HG02970 (cell line): ENCODE measurements at regions not wholly inside any gene's neighbourhood (a gene's known extent, or its start where the extent isn't known, plus 50 kb on each side); places are given as distances from the start of the nearest gene placed in this dataset.

Source experiments
- ATAC-seq: cut with Tn5 transposase; IDR thresholded peaks from one replicate; pipeline ENCODE4 v1.9.1; 2021; ENCODE audit warnings: mild to moderate bottlenecking, moderate library complexity, moderate number of reproducible peaks; ENCODE audit not compliant: unreplicated experiment, low FRiP score

GRCh38 chr5:163379298-163380155 is 57.9 kb upstream of the CCNG1 start:
- ATAC-seq: no peak

- no peak for ATAC-seq
These were observed 55.6 kb upstream of the CCNG1 start for GRCh38 chr5:163381832-163382231.

- ATAC-seq: no peak
These were observed 53.6 kb upstream of the CCNG1 start for GRCh38 chr5:163383754-163384153.

GRCh38 chr5:163384669-163385068 is 52.7 kb upstream of the CCNG1 start:
- ATAC-seq: no peak

GRCh38 chr5:163385271-163385670 is 52.1 kb upstream of the CCNG1 start:
- no peak for ATAC-seq

- no peak for ATAC-seq
These were observed 51.6 kb upstream of the CCNG1 start for GRCh38 chr5:163385824-163386223.

- no peak for ATAC-seq
These were observed 51.0 kb upstream of the CCNG1 start for GRCh38 chr5:163386352-163386751.

GRCh38 chr5:163387589-163388343 is 49.6 kb upstream of the CCNG1 start:
- ATAC-seq: no peak
